Activated T-cell treated with anti-CD3 and anti-CD28 coated beads, Interleukin-2, amount 50 U/mL, for 24 hours (primary cell): ENCODE measurements at regions not wholly inside any gene's neighbourhood (a gene's known extent, or its start where the extent isn't known, plus 50 kb on each side); places are given as distances from the start of the nearest gene placed in this dataset.

Source experiments
- DNase-seq: peaks from one replicate; pipeline ENCODE4 v3.0.0-alpha.2; 2020
- H3K27ac Mint-ChIP-seq: 2 replicates; pipeline ENCODE4 v1.8.0; 2020; ENCODE audit warnings: mild to moderate bottlenecking, mixed read lengths
- H3K27me3 Mint-ChIP-seq: 2 replicates; pipeline ENCODE4 v1.8.0; 2020; ENCODE audit warnings: mixed read lengths
- H3K36me3 Mint-ChIP-seq: 2 replicates; pipeline ENCODE4 v1.8.0; 2020; ENCODE audit warnings: low read depth, mixed read lengths
- H3K4me1 Mint-ChIP-seq: 2 replicates; pipeline ENCODE4 v1.8.0; 2020; ENCODE audit warnings: low read depth, mixed read lengths
- H3K4me3 Mint-ChIP-seq: 2 replicates; pipeline ENCODE4 v1.8.0; 2020; ENCODE audit warnings: mild to moderate bottlenecking, moderate library complexity, mixed read lengths
- H3K9me3 Mint-ChIP-seq: 2 replicates; pipeline ENCODE4 v1.8.0; 2020; ENCODE audit warnings: mixed read lengths

- Mint-ChIP-seq H3K27ac (no peak overlapping the region), H3K4me1 (no peaks in the 10 kb centered on the region), H3K4me3 (no peak overlapping the region), H3K9me3 (peaks cover 9% of the 10 kb centered on the region), H3K36me3 (no peaks in the 10 kb centered on the region), H3K27me3 (no peaks in the 10 kb centered on the region)
- no peak for DNase-seq
Measured at GRCh38 chr10:36163827-36164226, 521.7 kb upstream of the FZD8 start.

DNA sequence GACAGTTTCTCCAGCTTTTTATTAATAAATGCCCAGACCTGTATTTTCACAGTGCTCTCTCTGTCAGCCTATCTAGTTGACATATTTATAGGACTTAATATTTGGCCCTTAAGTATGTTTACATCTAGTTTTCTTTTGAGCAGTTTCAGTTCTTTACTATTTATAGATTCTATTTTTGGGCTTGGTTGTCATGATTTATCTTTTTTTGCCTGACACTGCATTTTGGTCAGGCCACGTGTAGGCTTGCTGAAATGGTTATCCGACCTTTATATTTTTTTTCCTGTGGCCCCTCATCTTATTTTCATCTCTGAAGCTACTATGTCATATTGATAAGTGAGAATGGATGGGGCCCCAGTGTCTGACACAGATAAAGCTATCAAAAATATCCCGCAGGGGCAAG, 515.4 kb upstream of the FZD8 start:
- H3K4me3 Mint-ChIP-seq: no peak overlapping the region
- no peak overlapping the region for H3K27ac Mint-ChIP-seq
- H3K27me3 Mint-ChIP-seq: no peaks in the 10 kb centered on the region
- no peaks in the 10 kb centered on the region for H3K4me1 Mint-ChIP-seq
- peaks cover 2% of the 10 kb centered on the region for H3K9me3 Mint-ChIP-seq
- no peak for DNase-seq
- H3K36me3 Mint-ChIP-seq: no peaks in the 10 kb centered on the region

- Mint-ChIP-seq H3K36me3 (no peaks in the 10 kb centered on the region), H3K4me1 (no peaks in the 10 kb centered on the region), H3K27me3 (no peaks in the 10 kb centered on the region), H3K4me3 (no peak overlapping the region), H3K9me3 (peaks cover 13% of the 10 kb centered on the region), H3K27ac (no peak overlapping the region)
- no peak for DNase-seq
Measured at GRCh38 chr10:36148207-36148606, 506.1 kb upstream of the FZD8 start.

GRCh38 chr10:36147529-36147928, 505.4 kb upstream of the FZD8 start:
- H3K4me1 Mint-ChIP-seq: no peaks in the 10 kb centered on the region
- H3K27me3 Mint-ChIP-seq: no peaks in the 10 kb centered on the region
- no peaks in the 10 kb centered on the region for H3K36me3 Mint-ChIP-seq
- no peak overlapping the region for H3K4me3 Mint-ChIP-seq
- no peak for DNase-seq
- H3K9me3 Mint-ChIP-seq: peaks cover 14% of the 10 kb centered on the region
- no peak overlapping the region for H3K27ac Mint-ChIP-seq

- Mint-ChIP-seq H3K36me3 (no peaks in the 10 kb centered on the region), H3K9me3 (peaks cover 12% of the 10 kb centered on the region), H3K4me1 (no peaks in the 10 kb centered on the region), H3K27ac (no peak overlapping the region), H3K4me3 (no peak overlapping the region), H3K27me3 (no peaks in the 10 kb centered on the region)
- DNase-seq: no peak
Measured at GRCh38 chr10:36141856-36142560, 499.9 kb upstream of the FZD8 start.

DNA sequence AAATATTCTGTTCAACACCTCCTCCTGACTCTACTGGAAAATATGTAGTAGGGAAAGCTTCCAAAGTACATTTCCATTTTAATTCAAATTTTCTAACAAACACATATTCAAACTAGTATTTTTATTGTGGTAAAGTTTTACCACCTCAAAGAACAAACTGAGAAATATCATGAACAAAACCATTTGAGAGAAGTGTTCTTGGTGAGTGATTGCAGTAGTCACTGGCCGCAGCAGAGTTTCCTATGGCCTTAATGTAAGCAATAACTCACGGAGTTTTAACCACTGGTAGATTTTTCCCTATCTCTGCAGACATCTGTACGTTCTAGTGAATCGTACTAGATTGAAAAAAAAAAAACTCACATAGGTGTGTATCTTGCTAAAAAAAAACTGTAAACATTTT, 487.0 kb upstream of the FZD8 start:
- Mint-ChIP-seq H3K27ac (no peak overlapping the region), H3K36me3 (no peaks in the 10 kb centered on the region), H3K4me3 (no peak overlapping the region), H3K4me1 (no peaks in the 10 kb centered on the region), H3K9me3 (peaks cover 12% of the 10 kb centered on the region), H3K27me3 (no peaks in the 10 kb centered on the region)
- DNase-seq: no peak

DNA sequence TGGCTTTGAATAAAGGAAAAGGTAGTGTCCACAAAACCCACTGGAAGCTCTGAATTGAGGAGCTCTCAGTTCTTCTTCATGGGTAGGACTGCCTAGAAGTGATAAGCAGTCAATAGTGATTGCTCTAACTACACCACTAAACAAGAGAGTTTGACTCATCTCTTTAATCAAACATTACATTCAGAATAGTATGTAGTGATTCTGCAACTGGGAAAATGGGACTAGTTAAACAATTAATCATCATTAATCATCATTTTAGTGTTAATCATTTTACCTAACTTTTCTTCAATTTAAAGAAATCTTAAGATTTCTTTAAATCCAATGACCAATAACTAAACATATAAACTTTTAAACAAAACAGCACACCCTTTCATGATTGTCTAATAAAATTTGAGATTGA, 484.0 kb upstream of the FZD8 start:
- Mint-ChIP-seq H3K9me3 (peaks cover 15% of the 10 kb centered on the region), H3K27ac (no peak overlapping the region), H3K27me3 (no peaks in the 10 kb centered on the region), H3K36me3 (no peaks in the 10 kb centered on the region), H3K4me1 (no peaks in the 10 kb centered on the region), H3K4me3 (no peak overlapping the region)
- no peak for DNase-seq

DNA sequence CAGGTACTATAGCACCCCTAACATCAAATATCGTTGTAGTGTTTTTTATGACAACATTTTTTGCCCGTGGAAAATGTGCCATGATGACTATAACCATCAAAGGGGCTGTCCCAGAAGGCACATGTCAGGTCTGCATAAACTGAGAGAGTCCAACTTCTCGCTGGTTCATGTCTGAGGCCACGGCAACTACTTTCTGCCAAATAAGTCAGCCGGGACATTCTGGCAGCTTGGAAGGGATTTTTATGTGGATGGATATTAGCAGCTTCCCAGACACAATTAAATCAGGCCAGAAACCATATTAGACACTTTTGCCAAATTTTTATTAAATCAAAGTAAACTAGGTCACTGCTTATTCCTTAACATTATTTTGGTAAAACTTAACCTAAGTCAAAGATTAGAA, 477.4 kb upstream of the FZD8 start:
- no peaks in the 10 kb centered on the region for H3K27me3 Mint-ChIP-seq

GRCh38 chr10:36118314-36118713, 476.2 kb upstream of the FZD8 start:
- Mint-ChIP-seq H3K4me3 (no peak overlapping the region), H3K4me1 (no peaks in the 10 kb centered on the region), H3K9me3 (peaks cover 3% of the 10 kb centered on the region), H3K27me3 (no peaks in the 10 kb centered on the region), H3K36me3 (no peaks in the 10 kb centered on the region), H3K27ac (no peak overlapping the region)
- no peak for DNase-seq

More for the DNA sequence above, 477.4 kb upstream of the FZD8 start:
- Mint-ChIP-seq H3K4me3 (no peak overlapping the region), H3K36me3 (no peaks in the 10 kb centered on the region), H3K27ac (no peak overlapping the region), H3K4me1 (no peaks in the 10 kb centered on the region), H3K9me3 (peaks cover 4% of the 10 kb centered on the region)
- no peak for DNase-seq

- no peak for DNase-seq
- Mint-ChIP-seq H3K4me1 (no peaks in the 10 kb centered on the region), H3K36me3 (no peaks in the 10 kb centered on the region), H3K9me3 (no peaks in the 10 kb centered on the region), H3K4me3 (no peak overlapping the region), H3K27me3 (no peaks in the 10 kb centered on the region), H3K27ac (no peak overlapping the region)
Measured at GRCh38 chr10:36117890-36118289, 475.8 kb upstream of the FZD8 start.

DNA sequence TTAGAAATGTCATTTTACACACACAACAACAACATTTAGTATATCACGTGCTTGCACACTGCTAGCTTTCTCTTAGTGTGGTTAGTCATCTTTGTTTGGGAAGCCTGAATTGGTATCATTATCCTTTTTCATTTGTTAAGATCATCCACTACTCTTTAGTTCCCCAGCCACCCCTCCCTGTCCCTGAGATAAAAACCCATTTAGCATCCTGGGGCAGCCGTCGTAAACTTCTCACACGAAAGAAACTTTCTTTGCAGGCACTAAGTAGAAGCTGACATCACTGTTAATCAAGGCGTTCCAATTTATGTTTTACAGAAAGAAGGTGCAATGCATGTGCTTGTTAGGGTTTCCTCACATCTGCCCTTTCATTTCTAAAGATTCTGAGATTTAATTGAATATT, 475.1 kb upstream of the FZD8 start:
- no peak overlapping the region for H3K27ac Mint-ChIP-seq
- no peaks in the 10 kb centered on the region for H3K4me1 Mint-ChIP-seq
- H3K36me3 Mint-ChIP-seq: no peaks in the 10 kb centered on the region
- DNase-seq: no peak
- H3K9me3 Mint-ChIP-seq: no peaks in the 10 kb centered on the region
- no peak overlapping the region for H3K4me3 Mint-ChIP-seq
- no peaks in the 10 kb centered on the region for H3K27me3 Mint-ChIP-seq

- no peak for DNase-seq
- Mint-ChIP-seq H3K9me3 (no peaks in the 10 kb centered on the region), H3K36me3 (no peaks in the 10 kb centered on the region), H3K27ac (no peak overlapping the region), H3K27me3 (no peaks in the 10 kb centered on the region), H3K4me1 (no peaks in the 10 kb centered on the region), H3K4me3 (no peak overlapping the region)
Measured at GRCh38 chr10:36116731-36117130, 474.6 kb upstream of the FZD8 start.

GRCh38 chr10:36116040-36116439, 473.9 kb upstream of the FZD8 start:
- Mint-ChIP-seq H3K4me3 (no peak overlapping the region), H3K27me3 (no peaks in the 10 kb centered on the region), H3K36me3 (no peaks in the 10 kb centered on the region), H3K27ac (no peak overlapping the region), H3K4me1 (no peaks in the 10 kb centered on the region), H3K9me3 (no peaks in the 10 kb centered on the region)
- DNase-seq: no peak

GRCh38 chr10:36115364-36115763, 473.3 kb upstream of the FZD8 start:
- DNase-seq: no peak

DNA sequence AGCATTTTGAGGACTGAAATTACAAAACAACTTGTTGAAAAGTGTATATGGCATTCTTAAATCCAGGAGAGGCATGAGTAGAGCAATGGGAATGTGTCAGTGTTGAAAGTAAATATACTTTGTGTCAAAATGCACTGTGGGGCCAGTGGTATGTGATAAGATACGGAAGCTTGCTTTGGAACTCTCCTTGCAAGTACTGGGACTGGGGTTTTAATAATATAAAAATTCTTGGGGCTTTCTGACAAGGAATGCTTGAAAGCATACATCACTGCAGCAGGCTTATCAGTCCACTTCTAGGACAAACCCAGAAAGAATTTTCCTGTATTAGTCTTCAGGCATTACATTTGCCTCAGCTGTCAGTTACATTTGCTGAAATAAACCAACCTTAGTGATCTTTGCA, 472.8 kb upstream of the FZD8 start:
- H3K36me3 Mint-ChIP-seq: no peaks in the 10 kb centered on the region
- no peaks in the 10 kb centered on the region for H3K4me1 Mint-ChIP-seq
- no peaks in the 10 kb centered on the region for H3K9me3 Mint-ChIP-seq
- no peak for DNase-seq
- no peaks in the 10 kb centered on the region for H3K27me3 Mint-ChIP-seq
- H3K4me3 Mint-ChIP-seq: no peak overlapping the region
- H3K27ac Mint-ChIP-seq: no peak overlapping the region

More at GRCh38 chr10:36115364-36115763, 473.3 kb upstream of the FZD8 start:
- no peaks in the 10 kb centered on the region for H3K27me3 Mint-ChIP-seq
- no peaks in the 10 kb centered on the region for H3K36me3 Mint-ChIP-seq
- no peaks in the 10 kb centered on the region for H3K9me3 Mint-ChIP-seq
- no peaks in the 10 kb centered on the region for H3K4me1 Mint-ChIP-seq
- H3K27ac Mint-ChIP-seq: no peak overlapping the region
- H3K4me3 Mint-ChIP-seq: no peak overlapping the region

DNA sequence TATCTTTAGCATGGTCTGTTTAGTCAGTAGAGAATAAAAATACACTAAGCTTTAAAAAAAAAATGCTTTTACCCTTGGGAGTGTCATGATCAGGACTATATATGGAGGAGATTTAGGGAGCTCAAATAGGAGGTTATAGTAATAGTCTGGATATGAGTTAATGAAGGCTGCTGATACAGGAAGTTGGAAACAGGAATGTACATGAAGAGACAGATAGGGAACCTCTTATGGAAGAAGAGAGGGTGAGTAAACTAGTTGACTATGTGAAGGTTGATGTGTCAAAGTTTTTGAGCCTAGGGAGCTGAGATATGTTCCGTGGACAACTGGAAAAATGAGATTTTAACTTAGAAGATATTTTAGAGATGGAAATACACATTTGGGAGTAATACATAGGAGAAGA, 472.0 kb upstream of the FZD8 start:
- DNase-seq: no peak
- Mint-ChIP-seq H3K4me1 (no peaks in the 10 kb centered on the region), H3K4me3 (no peak overlapping the region), H3K9me3 (no peaks in the 10 kb centered on the region), H3K36me3 (no peaks in the 10 kb centered on the region), H3K27ac (no peak overlapping the region), H3K27me3 (no peaks in the 10 kb centered on the region)
